ENCODE measurements at regions not wholly inside any gene's neighbourhood (a gene's known extent, or its start where the extent isn't known, plus 50 kb on each side); places are given as distances from the start of the nearest gene placed in this dataset.

DNA sequence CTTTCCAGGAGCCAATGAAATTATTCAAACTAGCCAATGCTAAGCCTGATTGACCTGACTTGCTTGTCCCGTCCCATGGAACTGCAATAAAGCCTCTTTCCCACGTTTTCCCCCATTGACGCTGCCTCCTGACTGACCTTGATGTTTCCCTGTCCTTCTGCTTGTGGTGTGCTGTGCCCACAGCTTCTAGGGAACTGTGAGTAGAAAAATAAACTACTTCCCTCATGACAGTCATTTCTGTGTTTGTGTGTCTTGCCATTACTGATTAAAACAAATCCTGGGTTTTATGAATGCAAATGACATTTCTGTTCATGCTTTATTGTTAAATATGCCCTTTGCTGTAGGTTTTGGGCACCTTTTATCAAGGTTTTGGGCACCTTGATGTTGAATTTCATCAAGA, 91.3 kb upstream of the ABI1 start:
- TF ChIP-seq POLR2A (IDR thresholded peaks at IDR 0.05) = no peak
- TF ChIP-seq CTCF (IDR thresholded peaks at IDR 0.05) = no peak
